HEK293 (cell line): ENCODE measurements at regions not wholly inside any gene's neighbourhood (a gene's known extent, or its start where the extent isn't known, plus 50 kb on each side); places are given as distances from the start of the nearest gene placed in this dataset.

ENCODE experiments used
- CTCF ChIA-PET: fragments of 350-600 bp; formaldehyde crosslinking; extraction: SDS; loops from one replicate; lab custom pipeline; 2021; ENCODE audit warnings: antibody characterized with exemption; lab: Yijun Ruan, JAX
- POLR2A ChIA-PET: fragments of 300-600 bp; formaldehyde crosslinking; extraction: SDS; loops from one replicate; lab custom pipeline; 2020; ENCODE audit warnings: antibody characterized with exemption, inconsistent platforms; lab: Yijun Ruan, JAX
- H3K27ac ChIP-seq: fragments of 200-500 bp; sonication (Bioruptor generic); 2 replicates; pipeline ENCODE4 v1.5.1; 2014; ENCODE audit warnings: low read depth, low read length, control low read depth, inconsistent platforms; ENCODE audit errors: extremely low read depth
- H3K36me3 ChIP-seq, 2 experiments: fragments of 200-500 bp in 1 of 2; sonication (Bioruptor generic) in 1 of 2; 1 replicate in 1 of 2; 2 replicates in 1 of 2; pipeline ENCODE4 v1.5.1; 2014 to 2017; ENCODE audit warnings: inconsistent platforms in 2 of 2, low read length in 2 of 2; ENCODE audit not compliant: control insufficient read depth in 2 of 2, insufficient read depth in 1 of 2
- H3K4me1 ChIP-seq: fragments of 200-500 bp; sonication (Bioruptor generic); 2 replicates; pipeline ENCODE4 v1.5.1; 2014; ENCODE audit warnings: mild to moderate bottlenecking, low read length, inconsistent platforms; ENCODE audit not compliant: control insufficient read depth, insufficient read depth
- H3K4me3 ChIP-seq: 2 replicates; pipeline ENCODE4 v1.5.1; 2011; ENCODE audit warnings: low read depth, mild to moderate bottlenecking, control low read depth, low read length, moderate library complexity
- H3K9me3 ChIP-seq: fragments of 200-500 bp; sonication (Bioruptor generic); 2 replicates; pipeline ENCODE4 v1.5.1; 2014; ENCODE audit warnings: low read depth, low read length, inconsistent platforms; ENCODE audit not compliant: control insufficient read depth, insufficient read depth
- IKZF3 ChIP-seq: fragments of 450-650 bp; IDR thresholded peaks from 2 replicates; pipeline ENCODE4 v1.5.0; 2018; ENCODE audit warnings: missing biosample characterization, mild to moderate bottlenecking, missing genetic modification characterization, moderate library complexity
- KLF17 ChIP-seq: fragments of 450-650 bp; formaldehyde crosslinking; IDR thresholded peaks from 2 replicates; pipeline ENCODE4 v1.5.1; 2016; ENCODE audit warnings: missing biosample characterization, missing genetic modification characterization
- KLF8 ChIP-seq: fragments of 450-650 bp; formaldehyde crosslinking; IDR thresholded peaks from 2 replicates; pipeline ENCODE4 v1.5.1; 2016; ENCODE audit warnings: missing biosample characterization, missing genetic modification characterization
- PBX3 ChIP-seq: sonication (generic); formaldehyde crosslinking; IDR thresholded peaks from 2 replicates; pipeline ENCODE4 v1.8.1; 2022; ENCODE audit warnings: mild to moderate bottlenecking, moderate library complexity, missing genetic modification reagents
- SP2 ChIP-seq: fragments of 450-650 bp; formaldehyde crosslinking; IDR thresholded peaks from 2 replicates; pipeline ENCODE4 v1.5.1; 2016; ENCODE audit warnings: missing biosample characterization, missing genetic modification characterization
- ZNF121 ChIP-seq: fragments of 450-650 bp; formaldehyde crosslinking; IDR thresholded peaks from 2 replicates; pipeline ENCODE4 v1.5.1; 2016; ENCODE audit warnings: missing biosample characterization, missing genetic modification characterization
- ZNF157 ChIP-seq: fragments of 450-650 bp; formaldehyde crosslinking; IDR thresholded peaks from 2 replicates; pipeline ENCODE4 v1.5.1; 2016; ENCODE audit warnings: missing biosample characterization, missing genetic modification characterization
- ZNF280D ChIP-seq: fragments of 450-650 bp; formaldehyde crosslinking; IDR thresholded peaks from 2 replicates; pipeline ENCODE4 v1.5.1; 2016; ENCODE audit warnings: missing biosample characterization, missing genetic modification characterization
- ZNF350 ChIP-seq: fragments of 450-650 bp; formaldehyde crosslinking; IDR thresholded peaks from 2 replicates; pipeline ENCODE4 v1.5.0; 2017; ENCODE audit warnings: missing biosample characterization, mild to moderate bottlenecking, missing genetic modification characterization
- ZNF354C ChIP-seq: fragments of 450-650 bp; formaldehyde crosslinking; IDR thresholded peaks from 2 replicates; pipeline ENCODE4 v1.5.1; 2016; ENCODE audit warnings: missing biosample characterization, missing genetic modification characterization, low read depth, borderline replicate concordance
- ZNF394 ChIP-seq: fragments of 450-650 bp; formaldehyde crosslinking; IDR thresholded peaks from 2 replicates; pipeline ENCODE4 v1.5.1; 2016; ENCODE audit warnings: missing biosample characterization, missing genetic modification characterization, mild to moderate bottlenecking, moderate library complexity, borderline replicate concordance
- ZNF398 ChIP-seq: fragments of 450-650 bp; formaldehyde crosslinking; IDR thresholded peaks from 2 replicates; pipeline ENCODE4 v1.5.1; 2017; ENCODE audit warnings: missing biosample characterization, missing genetic modification characterization
- ZNF416 ChIP-seq: fragments of 450-650 bp; formaldehyde crosslinking; IDR thresholded peaks from 2 replicates; pipeline ENCODE4 v1.5.1; 2016; ENCODE audit warnings: missing biosample characterization, missing genetic modification characterization
- ZNF561 ChIP-seq: fragments of 450-650 bp; IDR thresholded peaks from 2 replicates; pipeline ENCODE4 v1.5.1; 2018; ENCODE audit warnings: missing biosample characterization, missing genetic modification characterization, borderline replicate concordance
- ZNF580 ChIP-seq: fragments of 450-650 bp; formaldehyde crosslinking; IDR thresholded peaks from 2 replicates; pipeline ENCODE4 v1.5.1; 2016; ENCODE audit warnings: missing biosample characterization, missing genetic modification characterization
- ZNF624 ChIP-seq: fragments of 450-650 bp; formaldehyde crosslinking; IDR thresholded peaks from 2 replicates; pipeline ENCODE4 v1.5.1; 2017; ENCODE audit warnings: missing biosample characterization, missing genetic modification characterization
- ZNF777 ChIP-seq: fragments of 450-650 bp; formaldehyde crosslinking; IDR thresholded peaks from 2 replicates; pipeline ENCODE4 v1.5.1; 2017; ENCODE audit warnings: missing biosample characterization, missing genetic modification characterization, borderline replicate concordance
- ZNF837 ChIP-seq: fragments of 450-650 bp; formaldehyde crosslinking; IDR thresholded peaks from 2 replicates; pipeline ENCODE4 v1.5.1; 2016; ENCODE audit warnings: missing biosample characterization, missing genetic modification characterization
- TF ChIP-seq, protein P1 (sequence below): IDR thresholded peaks from 2 replicates; pipeline ENCODE4 v1.6.1; 2011; ENCODE audit warnings: mild to moderate bottlenecking, low read depth, low read length, borderline replicate concordance

GRCh38 chr21:28277324-28277723 is 715.4 kb downstream of the LTN1 start (continued):
- TF ChIP-seq, protein P1, sequence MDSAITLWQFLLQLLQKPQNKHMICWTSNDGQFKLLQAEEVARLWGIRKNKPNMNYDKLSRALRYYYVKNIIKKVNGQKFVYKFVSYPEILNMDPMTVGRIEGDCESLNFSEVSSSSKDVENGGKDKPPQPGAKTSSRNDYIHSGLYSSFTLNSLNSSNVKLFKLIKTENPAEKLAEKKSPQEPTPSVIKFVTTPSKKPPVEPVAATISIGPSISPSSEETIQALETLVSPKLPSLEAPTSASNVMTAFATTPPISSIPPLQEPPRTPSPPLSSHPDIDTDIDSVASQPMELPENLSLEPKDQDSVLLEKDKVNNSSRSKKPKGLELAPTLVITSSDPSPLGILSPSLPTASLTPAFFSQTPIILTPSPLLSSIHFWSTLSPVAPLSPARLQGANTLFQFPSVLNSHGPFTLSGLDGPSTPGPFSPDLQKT: no peak
- TF ChIP-seq PBX3 (no peak), KLF8 (tag by site-specific recombination) (no peak), SP2 (tag by site-specific recombination) (no peak)

- ChIA-PET POLR2A (no interaction called here), CTCF (interaction anchor here (0.7 kb wide), 1 partner anchor 472 kb away, joined by 3 read pairs; no protein-coding TSS in a partner anchor)
- Histone ChIP-seq H3K27ac (no peak overlapping the region), H3K4me3 (no peak overlapping the region), H3K9me3 (no peaks in the 10 kb centered on the region; the same call in 1 of the 2 replicates), H3K4me1 (no peaks in the 10 kb centered on the region), H3K36me3 (no peaks in the 10 kb centered on the region)
- no peak for TF ChIP-seq ZNF416 (tag by site-specific recombination)
- no peak for TF ChIP-seq ZNF394 (tag by site-specific recombination)
- TF ChIP-seq KLF17: no peak
Measured at GRCh38 chr21:28272272-28272992, 720.2 kb downstream of the LTN1 start.

GRCh38 chr21:28269173-28269572 is 723.5 kb downstream of the LTN1 start:
- TF ChIP-seq IKZF3 (tag by site-specific recombination): no peak
- TF ChIP-seq ZNF580 (tag by site-specific recombination): no peak
- TF ChIP-seq, protein P1: no peak
- no peak for TF ChIP-seq ZNF398 (tag by site-specific recombination)
- no peak for TF ChIP-seq ZNF777 (tag by site-specific recombination)
- TF ChIP-seq ZNF354C (tag by site-specific recombination): no peak
- TF ChIP-seq ZNF157 (tag by site-specific recombination): no peak
- no peak for TF ChIP-seq ZNF350
- TF ChIP-seq ZNF280D: no peak
- no peak for TF ChIP-seq ZNF624
- no peak for TF ChIP-seq ZNF394 (tag by site-specific recombination)
- no peak for TF ChIP-seq ZNF837 (tag by site-specific recombination)
- TF ChIP-seq ZNF561 (tag by site-specific recombination): no peak
- TF ChIP-seq ZNF121 (tag by site-specific recombination): no peak
- no peaks in the 10 kb centered on the region; the same call in 1 of the 2 replicates for H3K9me3 ChIP-seq
- no peak overlapping the region for H3K27ac ChIP-seq
- no peaks in the 10 kb centered on the region for H3K36me3 ChIP-seq
- H3K4me3 ChIP-seq: no peak overlapping the region
- ChIA-PET CTCF (no interaction called here), POLR2A (no interaction called here)
- H3K4me1 ChIP-seq: no peaks in the 10 kb centered on the region
